Stomach (tissue), 4 donors: ENCODE measurements at regions not wholly inside any gene's neighbourhood (a gene's known extent, or its start where the extent isn't known, plus 50 kb on each side); places are given as distances from the start of the nearest gene placed in this dataset.
"Not testable (repeated sequence)": the region's sequence is repeated elsewhere in the genome, so short reads cannot be mapped to it uniquely, and the experiment has no call there.

Experiments
- CTCF ChIP-seq, 7 experiments: fragments of 450-650 bp in 4 of 7; fragments of 200-600 bp in 3 of 7; sonication (generic) in 3 of 7; IDR thresholded peaks; one replicate each; pipeline ENCODE4 v1.5.1; 2016 to 2019; ENCODE audit warnings: antibody characterized with exemption in 7 of 7, control low read depth in 2 of 7, mild to moderate bottlenecking in 1 of 7
- EP300 ChIP-seq: sonication (generic); formaldehyde crosslinking; IDR thresholded peaks from one replicate; pipeline ENCODE4 v1.6.1; 2017; ENCODE audit warnings: antibody characterized with exemption
- POLR2A ChIP-seq, 4 donors: fragments of 450-650 bp; IDR thresholded peaks; one replicate each; pipeline ENCODE4 v1.6.1; 2016; ENCODE audit warnings: antibody characterized with exemption in 4 of 4, control low read depth in 2 of 4, mild to moderate bottlenecking in 1 of 4, moderate library complexity in 1 of 4
- POLR2AphosphoS5 ChIP-seq, 3 donors: sonication (generic); formaldehyde crosslinking; IDR thresholded peaks; one replicate each; pipeline ENCODE4 v1.6.1; 2016; ENCODE audit warnings: antibody characterized with exemption in 3 of 3

- not testable (repeated sequence) for TF ChIP-seq POLR2A (IDR thresholded peaks at IDR 0.05); CTCF (IDR thresholded peaks at IDR 0.05); POLR2AphosphoS5 (IDR thresholded peaks at IDR 0.05); EP300
These were observed 186.2 kb upstream of the AVPR1A start for GRCh38 chr12:63337158-63337557.
